Fibroblast of the conjunctiva (primary cell): ENCODE measurements at regions not wholly inside any gene's neighbourhood (a gene's known extent, or its start where the extent isn't known, plus 50 kb on each side); places are given as distances from the start of the nearest gene placed in this dataset.

Source experiments
- DNase-seq: peaks from one replicate; pipeline ENCODE4 v3.0.0-alpha.2; 2010; ENCODE audit warnings: low read depth

GRCh38 chr11:70796648-70797227 lies 398.4 kb downstream of the CTTN start:
- DNase-seq, result no peak

- no peak for DNase-seq
Measured at GRCh38 chr11:70798296-70798695, 400.0 kb downstream of the CTTN start.

- DNase-seq, result no peak
Measured at GRCh38 chr11:70799386-70799785, 401.1 kb downstream of the CTTN start.

- DNase-seq, result no peak
Measured at GRCh38 chr11:70802185-70802584, 403.9 kb downstream of the CTTN start.

GRCh38 chr11:70804139-70804837 lies 406.0 kb downstream of the CTTN start:
- DNase-seq, result no peak

- DNase-seq, result no peak
Measured at GRCh38 chr11:70805243-70805642, 406.9 kb downstream of the CTTN start.

- no peak for DNase-seq
Measured at GRCh38 chr11:70805971-70806370, 407.6 kb downstream of the CTTN start.

GRCh38 chr11:70806461-70807194 lies 408.3 kb downstream of the CTTN start:
- DNase-seq, result no peak

- DNase-seq, result no peak
Measured at GRCh38 chr11:70807195-70807543, 408.8 kb downstream of the CTTN start.

- DNase-seq, result no peak
Measured at GRCh38 chr11:70808686-70809375, 410.5 kb downstream of the CTTN start.

GRCh38 chr11:70810133-70810532 lies 411.8 kb downstream of the CTTN start:
- no peak for DNase-seq

- no peak for DNase-seq
Measured at GRCh38 chr11:70810681-70811080, 412.4 kb downstream of the CTTN start.

- DNase-seq, result no peak
Measured at GRCh38 chr11:70811483-70811882, 413.2 kb downstream of the CTTN start.

- DNase-seq, result no peak
Measured at GRCh38 chr11:70811915-70812314, 413.6 kb downstream of the CTTN start.

GRCh38 chr11:70812472-70812871 lies 414.1 kb downstream of the CTTN start:
- no peak for DNase-seq

GRCh38 chr11:70813651-70814050 lies 415.3 kb downstream of the CTTN start:
- DNase-seq, result no peak

- DNase-seq, result no peak
Measured at GRCh38 chr11:70815485-70815832, 417.1 kb downstream of the CTTN start.

GRCh38 chr11:70816156-70816678 lies 417.9 kb downstream of the CTTN start:
- DNase-seq, result no peak

GRCh38 chr11:70818351-70818750 lies 420.0 kb downstream of the CTTN start:
- DNase-seq, result no peak

- DNase-seq, result no peak
Measured at GRCh38 chr11:70819022-70819421, 420.7 kb downstream of the CTTN start.

- no peak for DNase-seq
Measured at GRCh38 chr11:70820311-70820710, 422.0 kb downstream of the CTTN start.

GRCh38 chr11:70820712-70821111 lies 422.4 kb downstream of the CTTN start:
- no peak for DNase-seq

- no peak for DNase-seq
Measured at GRCh38 chr11:70823771-70824170, 425.4 kb downstream of the CTTN start.
